Fibroblast of skin of abdomen (primary cell): ENCODE measurements at regions not wholly inside any gene's neighbourhood (a gene's known extent, or its start where the extent isn't known, plus 50 kb on each side); places are given as distances from the start of the nearest gene placed in this dataset.

ENCODE experiments used
- DNase-seq: peaks from one replicate; pipeline ENCODE4 v3.0.0-alpha.2; 2013

DNA sequence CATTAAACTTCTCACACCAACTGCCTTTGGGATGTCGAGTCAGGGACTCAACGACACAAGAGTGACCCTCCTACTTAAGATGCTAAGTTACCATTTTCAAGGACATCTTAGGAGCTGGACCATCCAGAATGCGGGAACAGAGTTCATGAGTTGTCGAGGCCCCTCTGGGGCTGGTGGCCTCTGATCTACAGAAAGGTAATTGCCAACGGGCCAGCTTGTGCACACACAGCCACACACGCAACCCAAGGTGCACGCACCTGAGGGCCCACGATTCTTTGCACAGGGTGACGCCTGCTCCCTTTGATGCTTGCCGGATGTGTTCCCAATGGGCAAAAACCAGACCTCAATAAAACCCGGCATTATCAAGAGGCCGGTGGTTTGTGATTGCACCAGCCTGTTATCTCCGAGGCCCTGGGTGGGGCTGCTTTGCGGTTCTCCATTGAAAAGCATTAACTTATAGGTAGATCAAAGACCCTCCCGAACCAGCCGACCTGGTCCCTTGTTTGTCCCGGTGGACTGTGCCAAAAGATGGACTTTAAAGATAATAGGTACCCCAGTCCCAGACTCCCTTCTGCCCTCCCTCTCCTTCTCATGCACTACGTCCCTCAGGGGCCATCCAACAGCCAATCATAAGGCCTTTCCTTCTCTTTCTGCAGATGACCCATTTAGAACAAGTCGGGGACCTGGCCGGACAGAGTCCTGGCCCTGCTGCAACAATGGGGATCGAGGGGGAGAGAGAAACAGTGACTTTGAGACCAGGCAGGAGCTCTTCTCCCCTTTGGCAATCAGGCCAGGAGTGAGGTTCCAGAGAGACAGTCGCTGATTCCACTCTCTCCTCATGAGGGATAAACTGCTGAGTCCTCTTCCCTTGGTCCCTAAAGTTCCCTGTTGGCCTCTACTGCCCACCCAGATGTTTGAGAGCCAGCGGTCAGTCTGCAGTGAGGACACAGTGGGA, 292.5 kb downstream of the SOX9 start:
- DNase-seq, result no peak

DNA sequence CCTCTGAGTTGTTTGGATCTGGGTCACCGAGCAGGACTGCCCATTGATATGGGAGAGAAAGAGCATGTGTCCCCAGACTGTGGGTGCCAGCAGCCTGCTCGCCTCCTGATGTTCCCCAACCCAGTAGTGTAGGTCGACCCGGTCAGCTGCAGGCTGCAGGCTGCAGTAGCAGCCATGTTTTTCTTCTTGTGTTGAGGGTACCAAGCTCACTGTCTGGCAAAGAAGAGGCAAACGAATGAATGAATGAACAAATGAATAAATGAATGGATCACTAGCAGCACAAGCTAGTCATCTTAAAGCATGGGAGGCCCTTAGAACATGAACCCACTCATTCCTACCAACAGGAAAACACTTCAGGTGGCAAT, 293.2 kb downstream of the SOX9 start:
- no peak for DNase-seq

DNA sequence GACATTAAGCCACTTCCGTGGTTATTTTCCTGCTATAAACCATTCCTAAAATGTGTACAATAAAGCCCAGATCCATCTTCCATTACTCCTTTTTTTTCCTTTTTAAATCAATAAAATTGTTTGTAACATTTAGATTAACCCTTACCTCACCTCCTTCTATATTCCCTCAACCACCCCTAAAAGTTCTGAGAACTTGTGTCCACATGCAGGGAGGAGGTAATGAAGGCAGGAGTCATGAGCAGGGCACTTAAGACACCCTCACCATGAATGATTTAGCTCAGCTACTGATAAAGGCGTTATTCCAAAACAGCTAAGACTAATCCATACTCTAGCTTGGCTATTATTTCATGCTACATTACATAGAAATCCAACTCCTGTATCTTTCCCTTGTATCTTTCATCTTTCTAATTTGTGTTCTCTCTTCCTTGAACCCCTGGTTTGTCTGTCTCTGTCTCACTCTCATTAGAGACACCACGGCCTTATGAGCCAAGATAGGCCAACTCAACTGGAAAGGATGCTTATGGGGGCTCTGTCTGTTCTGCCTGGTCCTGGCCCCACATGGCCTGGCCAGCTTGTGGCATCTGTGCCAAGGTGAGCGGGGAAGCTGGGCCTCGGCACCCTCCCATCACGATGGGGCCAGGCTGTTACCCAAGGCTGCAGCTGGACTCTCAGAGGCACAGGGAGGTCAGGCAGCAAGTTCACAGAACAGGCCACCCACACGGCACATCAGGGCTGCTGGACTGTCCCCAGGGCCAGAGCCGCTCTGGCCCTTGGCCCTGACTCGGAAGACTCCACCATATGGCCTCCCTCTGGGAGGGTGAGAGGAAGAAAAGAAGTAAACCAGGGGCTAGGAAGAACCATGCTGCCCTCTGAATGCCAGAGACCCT, 294.4 kb downstream of the SOX9 start:
- no peak for DNase-seq

DNA sequence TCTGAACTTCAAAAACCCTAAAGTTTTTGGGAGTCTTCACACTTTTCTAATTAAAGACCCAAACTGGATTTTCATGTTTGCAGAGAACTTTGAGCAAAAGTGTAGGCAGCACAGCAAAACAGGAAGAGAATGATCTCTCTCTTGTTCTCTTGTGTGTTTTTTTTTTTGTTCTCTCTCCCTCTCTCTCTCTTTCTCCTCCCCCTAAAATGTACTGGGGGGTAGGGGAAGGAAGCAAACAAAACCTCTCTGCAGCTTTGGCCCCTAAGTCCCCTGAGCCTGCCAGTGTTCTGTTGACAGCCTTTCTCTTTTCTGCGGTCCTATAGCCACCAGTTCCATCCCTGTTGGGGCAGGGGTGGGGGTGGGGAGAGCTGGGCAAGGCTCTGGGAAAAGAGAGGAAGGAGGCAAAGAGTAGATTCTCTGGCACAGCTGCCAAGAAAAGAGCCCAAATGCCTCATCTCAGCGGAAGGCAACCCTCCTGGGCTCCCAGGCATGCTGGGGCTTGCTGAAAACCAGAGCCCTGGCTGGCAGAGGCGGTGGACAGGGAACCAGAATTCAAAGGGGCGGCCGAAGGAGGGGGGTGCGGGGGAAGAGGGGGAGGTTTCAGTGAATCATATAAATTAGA, 295.3 kb downstream of the SOX9 start:
- no peak for DNase-seq

DNA sequence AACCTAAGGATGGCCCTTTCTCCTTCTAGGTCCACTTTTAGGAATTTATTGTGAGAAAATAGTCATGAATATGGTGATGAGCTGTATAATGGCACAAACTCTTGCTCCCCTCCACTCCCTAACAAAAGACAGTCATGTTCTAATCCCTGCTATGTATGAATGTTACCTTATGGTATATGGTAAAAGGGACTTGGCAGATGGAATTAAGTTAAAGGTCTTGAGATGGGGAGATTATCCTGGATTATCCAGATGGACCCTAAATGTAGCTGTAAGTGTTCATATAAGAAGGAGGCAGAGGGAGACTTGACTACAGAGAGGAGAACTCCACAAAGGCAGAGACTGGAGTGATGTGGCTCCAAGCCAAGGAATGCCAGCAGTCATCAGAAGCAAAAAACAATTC, 296.1 kb downstream of the SOX9 start:
- DNase-seq, result no peak

DNA sequence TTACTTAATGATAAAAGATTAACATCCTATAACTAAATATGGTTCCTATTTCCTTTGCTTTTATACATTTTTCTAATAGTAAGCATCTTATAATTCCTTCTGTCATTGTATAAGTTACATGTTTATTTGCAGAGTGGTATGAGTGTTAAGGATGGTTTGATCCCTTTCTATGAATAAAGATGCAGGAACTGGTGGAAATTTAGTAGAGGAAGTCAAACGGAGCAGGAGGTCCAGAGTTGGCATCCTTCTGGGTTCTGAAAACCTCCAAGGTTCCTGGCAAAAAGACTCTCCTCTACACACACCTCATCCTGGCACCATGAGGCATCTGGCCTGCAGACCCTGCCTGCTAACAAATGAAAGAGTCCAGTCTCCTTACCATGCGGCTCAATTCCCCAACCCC, 296.8 kb downstream of the SOX9 start:
- DNase-seq, result no peak

DNA sequence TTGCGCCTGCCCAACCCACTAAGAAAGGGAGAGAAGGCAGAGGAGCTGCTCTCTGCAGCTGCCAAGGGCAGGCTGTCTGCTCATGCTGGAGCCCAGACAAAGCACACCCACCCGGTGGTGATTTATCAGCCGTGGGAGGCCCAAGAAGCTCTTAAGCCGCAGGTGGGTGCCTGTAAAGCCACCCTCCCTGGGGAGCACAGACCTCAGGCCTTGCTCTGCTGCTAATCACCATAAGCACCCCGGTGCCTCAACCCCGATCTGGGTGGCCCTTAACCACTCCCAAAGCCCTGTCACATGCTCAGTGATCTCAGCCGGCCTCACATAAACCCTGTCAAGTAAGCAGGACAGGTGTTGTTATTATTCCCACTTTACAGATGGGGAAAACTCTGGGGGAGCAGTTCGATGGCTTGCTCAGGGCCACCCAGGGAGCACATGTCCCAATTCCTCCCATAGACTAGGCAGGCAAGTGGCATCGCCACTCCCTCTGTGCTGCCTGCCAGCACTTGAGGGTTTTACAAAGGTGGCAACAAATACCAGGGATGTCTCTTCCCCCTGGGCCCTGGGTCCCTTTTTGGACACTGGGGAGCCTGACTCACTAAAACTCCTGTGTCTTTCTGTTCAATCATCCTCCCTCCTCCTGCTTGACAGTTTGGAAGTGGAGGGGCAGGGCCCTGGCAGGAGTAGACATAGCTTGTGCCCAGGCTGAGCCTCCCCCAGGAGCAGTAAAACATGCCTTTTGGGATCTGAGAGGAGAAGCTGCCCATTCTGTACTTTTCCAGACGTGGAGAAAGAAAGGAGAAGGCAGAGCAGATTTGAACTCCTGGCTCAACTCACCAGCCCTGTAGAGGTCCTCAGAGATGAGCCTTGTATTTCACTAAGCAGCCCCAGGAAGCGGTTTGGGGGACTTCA, 299.3 kb downstream of the SOX9 start:
- no peak for DNase-seq

DNA sequence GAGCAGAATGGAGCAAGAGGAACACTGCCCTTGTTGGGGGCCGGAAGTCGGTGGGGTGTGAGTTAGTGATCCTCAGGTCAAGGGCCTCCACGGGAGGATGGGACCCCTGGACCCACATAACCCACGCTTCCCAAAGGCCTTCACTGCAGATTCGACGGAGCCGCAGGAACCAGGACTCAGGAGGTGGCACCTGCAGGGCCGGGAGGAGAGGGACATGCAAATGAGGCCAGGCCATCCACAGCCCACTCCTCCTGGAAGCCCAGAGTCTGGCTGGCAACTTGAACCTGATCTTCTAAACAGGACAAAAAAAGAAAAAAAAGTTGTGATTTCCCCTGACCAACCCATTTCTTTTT, 299.9 kb downstream of the SOX9 start:
- DNase-seq, result no peak

DNA sequence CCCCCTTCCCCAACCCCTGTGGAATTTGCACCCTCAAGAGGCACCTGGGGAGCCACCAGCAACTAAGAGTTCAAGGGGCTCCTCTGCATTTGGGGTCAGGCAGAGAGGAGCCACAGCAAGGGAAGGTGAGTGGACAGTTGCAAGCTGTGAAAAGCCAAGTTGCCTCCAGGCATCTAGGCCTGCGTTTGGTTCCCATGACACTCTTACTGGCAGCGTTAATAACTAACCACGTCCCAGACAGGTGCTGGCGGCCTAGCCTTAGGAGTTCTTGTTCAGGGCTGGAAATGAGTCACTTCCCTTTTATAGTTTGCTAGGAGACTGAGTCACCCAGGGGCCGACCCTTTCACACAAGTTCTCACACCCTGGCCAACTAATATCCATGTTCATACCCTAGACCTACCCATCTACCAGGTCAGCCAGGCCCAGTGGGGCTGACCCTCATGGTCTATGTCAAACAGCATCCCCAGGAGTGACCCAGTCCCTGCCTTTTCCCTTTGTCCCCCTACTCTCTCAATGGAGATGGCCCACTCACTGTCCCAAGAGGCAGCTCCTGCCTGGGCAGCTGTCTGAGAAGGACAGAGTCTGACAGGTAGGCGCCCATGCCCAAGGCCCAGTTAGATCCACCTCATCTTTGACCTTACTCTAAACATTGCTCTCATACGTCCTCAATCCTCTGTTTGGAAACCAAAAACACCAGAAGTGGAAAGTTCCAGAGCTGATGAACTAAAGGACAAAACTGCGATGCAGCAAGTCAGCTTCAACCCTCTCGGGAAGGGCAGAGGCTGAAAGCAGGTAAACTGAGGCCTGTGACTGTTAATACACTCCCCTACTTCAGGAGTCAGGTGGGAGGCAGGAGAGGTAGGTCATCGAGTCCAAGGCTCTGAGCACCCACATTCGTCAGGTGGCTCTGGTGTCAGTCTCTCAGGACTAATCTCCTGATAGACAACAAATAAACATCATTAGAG, 300.6 kb downstream of the SOX9 start:
- DNase-seq, result peak; percentile 87

DNA sequence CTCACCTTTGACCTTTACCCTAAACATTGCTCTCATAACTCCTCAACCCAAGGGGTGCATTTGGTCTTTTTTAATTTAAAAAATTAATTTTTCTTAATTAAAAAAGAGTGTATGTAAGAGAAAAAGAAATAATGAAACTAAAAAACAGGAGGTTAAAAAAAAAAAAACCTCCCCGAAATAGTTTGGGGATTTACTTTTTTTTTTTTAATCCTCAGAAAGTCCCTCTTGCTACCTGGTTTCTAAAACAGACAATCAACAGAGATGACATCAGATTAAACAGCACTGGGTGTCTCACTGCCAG, 301.3 kb downstream of the SOX9 start:
- no peak for DNase-seq

DNA sequence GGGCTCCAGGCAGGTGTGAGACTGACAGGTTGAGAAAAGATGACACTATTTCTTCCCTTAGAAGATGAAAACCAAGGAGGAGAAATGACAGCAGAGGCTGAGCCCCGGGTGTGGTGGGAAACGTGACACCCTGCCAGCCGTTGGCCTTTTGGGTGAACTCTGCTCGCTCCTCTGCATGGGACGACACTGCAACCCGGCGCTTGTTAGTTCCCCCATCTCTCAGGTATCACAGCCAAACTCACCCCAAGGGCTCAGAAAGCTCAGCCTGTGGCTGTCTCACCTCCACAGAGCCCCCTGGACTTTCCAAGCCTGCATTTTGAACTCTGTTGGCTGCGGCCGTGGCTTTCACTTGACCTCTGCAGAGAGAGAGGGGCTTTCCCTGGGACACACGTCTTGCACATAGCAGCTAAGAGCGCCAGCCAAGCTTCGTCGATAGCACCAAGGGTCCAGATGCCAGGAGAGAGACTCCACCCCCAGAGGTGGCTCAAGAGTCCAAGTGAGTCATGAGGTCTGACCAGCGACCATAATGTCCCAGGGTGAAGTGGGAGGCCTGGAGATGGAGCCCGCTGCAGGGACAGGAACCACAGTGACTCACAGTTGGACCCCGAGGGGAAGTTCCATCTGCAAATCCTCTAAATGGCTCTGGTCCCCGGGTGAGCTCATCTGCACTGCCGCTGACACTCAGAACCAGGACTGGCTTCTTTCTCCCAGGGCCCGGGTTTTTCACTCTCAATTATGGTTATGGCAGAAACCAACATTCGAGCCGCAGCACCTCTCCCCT, 301.9 kb downstream of the SOX9 start:
- DNase-seq, result peak; percentile 24

DNA sequence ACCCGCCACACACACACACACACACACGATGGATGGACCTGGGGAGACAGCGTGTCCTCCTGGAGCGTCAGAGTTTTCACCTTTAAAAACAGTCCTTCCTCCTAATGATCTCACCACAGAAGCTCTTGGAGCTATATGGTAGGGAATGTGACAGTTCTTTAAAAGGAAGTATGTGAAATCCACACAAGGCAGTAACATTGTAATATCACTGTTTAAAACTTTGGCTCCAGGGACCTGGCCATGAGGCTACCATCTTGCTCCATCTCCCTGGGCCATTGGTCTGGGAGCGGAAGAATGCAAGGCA, 302.4 kb downstream of the SOX9 start:
- DNase-seq, result no peak

DNA sequence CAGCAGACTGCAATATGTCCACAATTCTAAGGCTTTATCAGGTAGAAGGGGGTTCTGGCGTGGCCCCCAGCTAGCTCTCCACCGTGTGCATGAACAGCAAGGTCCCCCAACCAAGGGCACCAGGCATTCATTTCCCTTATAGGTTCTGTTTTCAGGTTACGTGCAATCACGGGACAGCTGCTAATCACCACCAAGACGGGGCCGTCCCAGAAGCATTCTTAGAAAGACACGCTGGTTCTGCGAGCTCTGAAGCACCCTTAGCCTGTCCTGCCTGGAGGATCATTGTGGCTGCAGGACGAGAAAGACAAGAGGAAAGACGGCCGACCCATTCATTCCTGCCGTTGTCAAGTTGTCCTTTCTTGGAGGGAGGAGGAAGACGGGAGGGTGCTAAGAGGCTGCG, 302.9 kb downstream of the SOX9 start:
- no peak for DNase-seq

DNA sequence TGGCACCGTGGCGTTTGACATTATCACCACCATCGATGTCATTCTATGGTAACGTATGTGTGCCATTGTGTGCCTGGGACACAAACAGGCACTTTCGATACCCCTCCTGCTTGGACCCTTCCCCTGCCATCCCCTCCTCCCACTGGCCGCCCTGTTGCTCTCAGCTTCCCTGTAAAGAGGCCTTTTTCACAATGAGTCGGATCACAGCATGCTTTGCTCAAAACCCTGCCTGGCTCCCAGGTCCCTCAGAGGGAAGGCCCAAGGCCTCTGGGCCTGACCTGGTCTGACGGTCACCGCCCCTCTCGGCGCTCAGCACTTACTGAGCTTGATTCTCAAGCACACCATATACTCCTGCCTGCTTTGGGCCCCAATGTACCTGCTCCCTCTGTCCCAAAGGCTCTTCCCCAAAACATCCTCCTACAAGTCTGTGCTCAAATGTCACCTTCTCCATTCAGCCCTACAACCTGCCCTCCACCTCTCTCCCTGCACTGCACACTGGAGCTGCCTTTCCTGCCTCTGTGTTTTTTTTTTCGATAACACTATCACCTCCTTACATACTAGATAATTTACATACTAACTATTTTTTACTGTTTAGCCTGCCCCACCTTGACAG, 303.8 kb downstream of the SOX9 start:
- no peak for DNase-seq

DNA sequence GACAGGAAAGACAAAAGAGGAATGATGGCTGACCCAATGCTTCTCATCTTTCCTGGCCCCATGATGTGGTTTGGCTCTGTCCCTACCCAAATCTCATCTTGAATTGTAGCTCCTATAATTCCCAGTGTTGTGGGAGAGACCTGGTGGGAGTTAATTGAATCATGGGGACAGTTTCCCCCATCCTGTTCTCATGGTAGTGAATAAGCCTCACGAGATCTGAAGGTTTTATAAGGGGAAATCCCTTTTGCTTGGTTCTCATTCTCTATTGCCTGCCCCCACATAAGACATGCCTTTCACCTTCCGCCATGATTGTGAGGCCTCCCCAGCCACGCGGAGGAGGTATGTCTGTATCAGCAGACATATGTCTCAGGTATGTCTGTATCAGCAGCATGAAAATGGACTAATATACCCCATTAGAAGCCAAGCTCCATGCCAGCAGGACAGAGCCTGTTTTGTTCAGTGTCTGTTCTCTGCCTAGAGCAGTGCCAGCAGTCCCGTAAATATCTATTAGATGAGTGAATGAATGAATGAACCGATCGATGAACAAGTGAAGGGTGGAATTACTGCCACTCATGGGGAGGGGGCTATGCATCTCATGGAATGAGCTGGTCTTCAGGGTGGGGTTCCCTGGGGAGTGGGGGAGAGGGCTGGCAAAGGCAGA, 304.4 kb downstream of the SOX9 start:
- no peak for DNase-seq

DNA sequence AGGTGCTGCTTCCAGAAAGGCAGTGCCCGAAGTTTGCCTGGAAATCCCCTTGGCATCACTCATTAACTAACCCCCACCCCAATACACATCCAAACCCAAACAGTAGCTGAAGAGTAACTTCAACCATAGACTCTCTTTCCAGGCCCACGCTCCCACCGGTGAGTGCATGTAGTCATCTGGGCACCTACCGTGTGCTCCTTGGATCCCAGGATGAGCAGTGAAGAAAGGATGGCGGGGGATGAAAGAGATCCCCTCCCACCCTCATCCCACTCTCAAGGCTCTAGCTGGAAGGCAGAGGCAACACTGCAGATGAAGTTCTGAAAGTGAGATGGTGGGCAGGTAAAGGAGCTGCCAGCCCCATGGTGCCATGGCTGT, 305.0 kb downstream of the SOX9 start:
- DNase-seq, result no peak

DNA sequence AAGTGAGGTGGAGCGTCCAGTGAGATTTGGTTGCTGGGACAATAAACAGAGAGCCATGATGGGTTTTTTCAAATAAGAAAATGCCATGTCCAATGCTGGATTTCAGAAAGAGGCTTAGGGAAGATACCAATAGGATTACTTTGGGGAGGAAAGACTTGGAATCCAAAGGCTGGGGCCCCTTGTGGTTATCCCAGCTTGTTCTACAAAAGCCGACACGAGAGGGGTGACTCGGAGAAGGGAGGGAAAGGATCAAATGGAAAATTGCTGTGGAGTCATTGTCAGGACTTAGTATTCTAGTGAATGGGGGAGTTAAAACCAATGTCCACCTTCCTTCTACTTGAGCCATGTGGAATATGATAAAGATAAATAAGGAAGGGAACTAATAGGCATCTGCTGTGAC, 305.5 kb downstream of the SOX9 start:
- no peak for DNase-seq

DNA sequence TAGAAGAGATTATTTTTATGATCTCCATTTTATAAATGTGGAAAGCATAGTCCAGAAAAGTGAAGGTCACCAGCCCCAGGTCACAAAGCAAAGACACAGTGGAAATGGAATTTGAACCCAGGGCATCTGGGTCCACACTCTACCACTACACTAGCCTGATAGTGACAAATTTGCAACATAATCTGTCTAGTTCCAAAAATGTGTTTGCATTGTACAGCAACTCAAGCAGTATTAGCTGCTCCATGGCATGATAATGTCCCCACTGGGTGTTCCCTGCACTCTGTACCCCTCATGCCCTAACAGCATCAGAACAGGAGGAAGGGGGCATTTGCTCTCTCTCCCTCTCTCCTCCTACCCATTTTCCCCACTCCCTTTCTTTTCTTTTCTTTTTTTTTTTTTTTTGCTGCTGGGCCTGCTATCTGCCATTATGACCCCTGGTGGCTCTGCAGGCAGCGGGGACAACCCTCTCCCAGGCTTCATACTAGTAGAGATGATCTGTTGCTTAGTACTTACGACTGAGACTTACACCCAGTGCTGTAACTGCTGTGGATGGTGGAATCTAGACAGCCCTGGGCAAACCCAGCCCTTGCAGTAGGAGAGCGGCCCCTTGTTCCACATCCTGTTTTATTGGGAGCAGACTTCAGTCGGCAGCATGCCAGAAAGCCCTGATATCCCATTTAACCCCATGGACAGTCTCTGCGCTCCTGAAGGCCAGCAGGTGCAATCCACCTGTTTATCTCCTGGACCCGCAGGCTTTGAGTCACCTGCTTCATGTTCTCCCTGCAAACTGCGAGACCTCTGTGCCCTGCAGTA, 306.3 kb downstream of the SOX9 start:
- DNase-seq, result no peak

DNA sequence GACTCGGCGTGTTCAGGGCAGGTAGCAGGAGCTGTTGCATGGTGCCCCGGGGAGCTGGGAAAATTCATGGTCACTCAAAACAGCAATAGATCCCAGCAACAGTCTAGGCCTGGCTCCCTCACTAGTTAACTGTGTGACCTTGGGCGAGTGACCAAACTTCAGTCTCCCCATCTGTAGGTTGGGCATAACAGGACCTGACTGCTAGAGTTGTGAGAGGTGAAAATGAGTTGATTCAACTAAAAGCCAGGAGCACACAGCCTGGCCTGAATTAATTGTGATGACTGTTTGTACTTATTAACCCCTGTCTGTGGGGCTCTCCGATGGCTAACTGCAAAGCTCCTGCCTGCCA, 306.9 kb downstream of the SOX9 start:
- no peak for DNase-seq
